ENCODE measurements at regions not wholly inside any gene's neighbourhood (a gene's known extent, or its start where the extent isn't known, plus 50 kb on each side); places are given as distances from the start of the nearest gene placed in this dataset.

- no peak for DNase-seq (ENCODE audit: low read depth, low spot score)
Observed at GRCh38 chr2:200137271-200137670, 169.2 kb upstream of the SPATS2L start.

- DNase-seq (ENCODE audit: low read depth, low spot score): no peak
Observed at GRCh38 chr2:200137691-200138090, 168.8 kb upstream of the SPATS2L start.

- no peak for DNase-seq (ENCODE audit: low read depth, low spot score)
Observed at GRCh38 chr2:200138391-200139124, 167.9 kb upstream of the SPATS2L start.

- DNase-seq (ENCODE audit: low read depth, low spot score): no peak
Observed at GRCh38 chr2:200144571-200144970, 161.9 kb upstream of the SPATS2L start.

GRCh38 chr2:200146501-200146900, 160.0 kb upstream of the SPATS2L start:
- no peak for DNase-seq (ENCODE audit: low read depth, low spot score)

GRCh38 chr2:200147371-200147770, 159.1 kb upstream of the SPATS2L start:
- DNase-seq (ENCODE audit: low read depth, low spot score): no peak

- no peak for DNase-seq (ENCODE audit: low read depth, low spot score)
Observed at GRCh38 chr2:200148366-200148765, 158.1 kb upstream of the SPATS2L start.

GRCh38 chr2:200150411-200151086, 155.9 kb upstream of the SPATS2L start:
- no peak for DNase-seq (ENCODE audit: low read depth, low spot score)

GRCh38 chr2:200155652-200156051, 150.8 kb upstream of the SPATS2L start:
- no peak for DNase-seq (ENCODE audit: low read depth, low spot score)

- DNase-seq (ENCODE audit: low read depth, low spot score): no peak
Observed at GRCh38 chr2:200156166-200156835, 150.2 kb upstream of the SPATS2L start.

- no peak for DNase-seq (ENCODE audit: low read depth, low spot score)
Observed at GRCh38 chr2:200158647-200159356, 147.7 kb upstream of the SPATS2L start.

- DNase-seq (ENCODE audit: low read depth, low spot score): no peak
Observed at GRCh38 chr2:200159357-200159707, 147.2 kb upstream of the SPATS2L start.

- DNase-seq (ENCODE audit: low read depth, low spot score): no peak
Observed at GRCh38 chr2:200159829-200160781, 146.4 kb upstream of the SPATS2L start.

- no peak for DNase-seq (ENCODE audit: low read depth, low spot score)
Observed at GRCh38 chr2:200161458-200161857, 145.0 kb upstream of the SPATS2L start.

- no peak for DNase-seq (ENCODE audit: low read depth, low spot score)
Observed at GRCh38 chr2:200165687-200166086, 140.8 kb upstream of the SPATS2L start.

GRCh38 chr2:200168641-200169555, 137.6 kb upstream of the SPATS2L start:
- DNase-seq (ENCODE audit: low read depth, low spot score): no peak

- no peak for DNase-seq (ENCODE audit: low read depth, low spot score)
Observed at GRCh38 chr2:200170221-200170620, 136.3 kb upstream of the SPATS2L start.

- no peak for DNase-seq (ENCODE audit: low read depth, low spot score)
Observed at GRCh38 chr2:200171731-200172482, 134.6 kb upstream of the SPATS2L start.

GRCh38 chr2:200172521-200172920, 134.0 kb upstream of the SPATS2L start:
- no peak for DNase-seq (ENCODE audit: low read depth, low spot score)

Measured in iPS DF 19.7 (cell line).